OCI-M1 (cell line): ENCODE measurements at regions not wholly inside any gene's neighbourhood (a gene's known extent, or its start where the extent isn't known, plus 50 kb on each side); places are given as distances from the start of the nearest gene placed in this dataset.

Experiments
- DNase-seq: peaks from one replicate; lab custom pipeline; 2025; lab: John Stamatoyannopoulos, UW

- DNase-seq: no peak
Observed at GRCh38 chr5:143497749-143498148, 94.3 kb upstream of the NR3C1 start.

- DNase-seq: no peak
Observed at GRCh38 chr5:143496943-143497342, 93.5 kb upstream of the NR3C1 start.

GRCh38 chr5:143495821-143496275 lies 92.4 kb upstream of the NR3C1 start:
- peak; percentile 64 for DNase-seq

- DNase-seq: peak; percentile 28
Observed at GRCh38 chr5:143495110-143495509, 91.6 kb upstream of the NR3C1 start.

- no peak for DNase-seq
Observed at GRCh38 chr5:143494595-143494994, 91.1 kb upstream of the NR3C1 start.

GRCh38 chr5:143494162-143494561 lies 90.7 kb upstream of the NR3C1 start:
- no peak for DNase-seq

GRCh38 chr5:143492783-143493182 lies 89.3 kb upstream of the NR3C1 start:
- DNase-seq: no peak

- no peak for DNase-seq
Observed at GRCh38 chr5:143491646-143492045, 88.2 kb upstream of the NR3C1 start.

GRCh38 chr5:143488381-143488780 lies 84.9 kb upstream of the NR3C1 start:
- DNase-seq: no peak

GRCh38 chr5:143484601-143485000 lies 81.1 kb upstream of the NR3C1 start:
- DNase-seq: no peak

GRCh38 chr5:143481697-143482531 lies 78.4 kb upstream of the NR3C1 start:
- no peak for DNase-seq

GRCh38 chr5:143480001-143480400 lies 76.5 kb upstream of the NR3C1 start:
- no peak for DNase-seq

- no peak for DNase-seq
Observed at GRCh38 chr5:143479394-143479793, 75.9 kb upstream of the NR3C1 start.

GRCh38 chr5:143476601-143477211 lies 73.2 kb upstream of the NR3C1 start:
- no peak for DNase-seq

- no peak for DNase-seq
Observed at GRCh38 chr5:143474616-143475015, 71.1 kb upstream of the NR3C1 start.

- DNase-seq: no peak
Observed at GRCh38 chr5:143473481-143473880, 70.0 kb upstream of the NR3C1 start.

- DNase-seq: no peak
Observed at GRCh38 chr5:143472576-143472975, 69.1 kb upstream of the NR3C1 start.

GRCh38 chr5:143471666-143472464 lies 68.4 kb upstream of the NR3C1 start:
- no peak for DNase-seq

GRCh38 chr5:143471041-143471509 lies 67.6 kb upstream of the NR3C1 start:
- DNase-seq: no peak

- no peak for DNase-seq
Observed at GRCh38 chr5:143470120-143470519, 66.6 kb upstream of the NR3C1 start.

GRCh38 chr5:143469125-143469524 lies 65.6 kb upstream of the NR3C1 start:
- DNase-seq: no peak

GRCh38 chr5:143466632-143467031 lies 63.1 kb upstream of the NR3C1 start:
- no peak for DNase-seq
